Kidney epithelial cell (primary cell): ENCODE measurements at regions not wholly inside any gene's neighbourhood (a gene's known extent, or its start where the extent isn't known, plus 50 kb on each side); places are given as distances from the start of the nearest gene placed in this dataset.
A peak's percentile ranks its signal among the peaks of the same experiment; 100 is the strongest.

Source experiments
- DNase-seq: peaks from one replicate; pipeline ENCODE4 v3.0.0-alpha.2; 2010; ENCODE audit warnings: low read depth
- H3K27me3 ChIP-seq: 2 replicates; pipeline ENCODE4 v1.6.0; 2011; ENCODE audit warnings: low read length; ENCODE audit not compliant: control insufficient read depth, insufficient read depth
- H3K36me3 ChIP-seq: 2 replicates; pipeline ENCODE4 v1.5.1; 2011; ENCODE audit warnings: low read length; ENCODE audit not compliant: control insufficient read depth, insufficient read depth
- H3K4me3 ChIP-seq: 2 replicates; pipeline ENCODE4 v1.5.1; 2011; ENCODE audit warnings: low read depth, mild to moderate bottlenecking, control low read depth, low read length
- TF ChIP-seq, protein P1 (sequence below): IDR thresholded peaks from 2 replicates; pipeline ENCODE4 v1.5.1; 2011; ENCODE audit warnings: mild to moderate bottlenecking, moderate library complexity, low read length, control low read depth, inconsistent platforms; ENCODE audit not compliant: insufficient read depth, poor library complexity, severe bottlenecking

DNA sequence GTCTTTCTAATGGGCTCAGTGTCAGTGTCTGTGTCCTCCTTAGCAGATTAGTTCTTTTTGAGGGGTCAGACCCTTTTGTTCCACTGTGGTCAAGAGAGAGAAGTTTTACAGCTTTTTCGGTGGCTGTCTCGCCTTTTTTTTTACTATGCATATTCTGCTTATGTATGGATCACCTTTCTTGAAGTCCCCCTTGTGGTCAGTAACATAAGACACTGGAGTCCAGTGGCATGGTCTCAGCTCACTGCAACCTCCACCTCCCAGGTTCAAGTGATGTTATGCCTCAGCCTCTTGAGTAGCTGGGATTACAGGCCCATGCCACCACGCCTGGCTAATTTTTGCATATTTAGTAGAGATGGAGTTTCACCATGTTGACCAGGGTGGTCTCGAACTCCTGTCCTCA is 54.0 kb upstream of the PGRMC2 start:
- no peak for DNase-seq
- Histone ChIP-seq H3K27me3 (no peaks in the 10 kb centered on the region), H3K36me3 (no peaks in the 10 kb centered on the region), H3K4me3 (no peak overlapping the region)
- TF ChIP-seq, protein P1, sequence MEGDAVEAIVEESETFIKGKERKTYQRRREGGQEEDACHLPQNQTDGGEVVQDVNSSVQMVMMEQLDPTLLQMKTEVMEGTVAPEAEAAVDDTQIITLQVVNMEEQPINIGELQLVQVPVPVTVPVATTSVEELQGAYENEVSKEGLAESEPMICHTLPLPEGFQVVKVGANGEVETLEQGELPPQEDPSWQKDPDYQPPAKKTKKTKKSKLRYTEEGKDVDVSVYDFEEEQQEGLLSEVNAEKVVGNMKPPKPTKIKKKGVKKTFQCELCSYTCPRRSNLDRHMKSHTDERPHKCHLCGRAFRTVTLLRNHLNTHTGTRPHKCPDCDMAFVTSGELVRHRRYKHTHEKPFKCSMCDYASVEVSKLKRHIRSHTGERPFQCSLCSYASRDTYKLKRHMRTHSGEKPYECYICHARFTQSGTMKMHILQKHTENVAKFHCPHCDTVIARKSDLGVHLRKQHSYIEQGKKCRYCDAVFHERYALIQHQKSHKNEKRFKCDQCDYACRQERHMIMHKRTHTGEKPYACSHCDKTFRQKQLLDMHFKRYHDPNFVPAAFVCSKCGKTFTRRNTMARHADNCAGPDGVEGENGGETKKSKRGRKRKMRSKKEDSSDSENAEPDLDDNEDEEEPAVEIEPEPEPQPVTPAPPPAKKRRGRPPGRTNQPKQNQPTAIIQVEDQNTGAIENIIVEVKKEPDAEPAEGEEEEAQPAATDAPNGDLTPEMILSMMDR, result no peak

DNA sequence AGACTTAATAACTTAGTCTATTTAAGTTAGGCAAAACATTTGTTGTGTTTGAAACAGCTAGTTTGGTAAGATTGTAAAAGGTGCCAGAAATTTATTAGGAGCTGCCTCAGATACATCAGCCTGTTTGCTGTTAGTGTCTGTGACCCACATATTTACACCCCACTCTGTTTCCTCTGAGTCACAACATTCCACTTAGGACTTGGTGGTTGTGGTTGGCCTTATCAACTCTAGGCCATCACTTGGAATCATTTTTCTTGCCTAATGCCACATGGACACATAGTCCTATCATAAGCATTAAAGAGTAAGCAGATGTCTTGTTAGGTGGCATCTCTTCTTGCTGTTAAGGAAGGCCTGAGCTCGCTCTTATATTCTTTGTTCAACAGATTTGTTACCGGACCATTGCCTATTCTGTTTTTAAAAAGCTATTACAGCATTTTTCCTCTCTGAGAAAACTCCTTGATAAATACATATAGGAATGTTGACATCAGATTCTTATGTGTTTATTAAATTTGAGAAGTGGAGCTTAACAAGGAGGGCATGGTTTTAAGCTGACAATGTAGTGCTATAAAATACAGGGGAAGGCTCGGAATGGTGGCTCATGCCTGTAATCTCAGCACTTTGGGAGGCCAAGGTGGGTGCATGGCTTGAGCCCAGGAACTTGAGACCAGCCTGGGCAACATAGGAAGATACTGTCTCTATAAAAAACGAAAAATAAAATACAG is 51.2 kb upstream of the PGRMC2 start:
- H3K27me3 ChIP-seq, result no peaks in the 10 kb centered on the region
- DNase-seq, result peak; percentile 67
- no peaks in the 10 kb centered on the region for H3K36me3 ChIP-seq
- TF ChIP-seq, protein P1, result no peak
- no peak overlapping the region for H3K4me3 ChIP-seq

DNA sequence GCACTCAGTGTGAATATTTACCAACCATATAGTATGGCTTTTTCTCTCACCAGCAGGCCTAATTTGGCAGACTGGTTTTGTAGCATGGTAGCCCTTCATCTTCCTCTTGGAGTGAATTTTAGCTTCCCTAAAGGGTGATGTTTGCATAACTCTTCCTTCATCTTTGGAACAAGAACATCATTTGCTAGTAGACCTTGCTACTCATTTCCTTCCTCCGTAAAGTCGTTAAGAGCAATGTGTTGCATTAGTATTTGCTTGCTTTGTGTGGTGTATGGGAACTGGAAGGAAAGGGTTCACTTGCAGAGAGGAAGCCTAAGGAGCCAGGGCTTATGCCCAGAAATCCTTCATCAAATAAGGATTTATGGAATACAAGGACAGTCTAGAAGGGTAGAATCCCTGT is 50.2 kb upstream of the PGRMC2 start:
- Histone ChIP-seq H3K27me3 (no peaks in the 10 kb centered on the region), H3K4me3 (no peak overlapping the region), H3K36me3 (no peaks in the 10 kb centered on the region)
- TF ChIP-seq, protein P1, result no peak
- DNase-seq, result no peak
